ENCODE measurements at regions not wholly inside any gene's neighbourhood (a gene's known extent, or its start where the extent isn't known, plus 50 kb on each side); places are given as distances from the start of the nearest gene placed in this dataset.

GRCh38 chr6:78523622-78524021 lies 343.7 kb upstream of the IRAK1BP1 start:
- TF ChIP-seq CTCF (IDR thresholded peaks at IDR 0.05) (no peak), POLR2A (IDR thresholded peaks at IDR 0.05) (no peak)
